ENCODE measurements at regions not wholly inside any gene's neighbourhood (a gene's known extent, or its start where the extent isn't known, plus 50 kb on each side); places are given as distances from the start of the nearest gene placed in this dataset.

DNA sequence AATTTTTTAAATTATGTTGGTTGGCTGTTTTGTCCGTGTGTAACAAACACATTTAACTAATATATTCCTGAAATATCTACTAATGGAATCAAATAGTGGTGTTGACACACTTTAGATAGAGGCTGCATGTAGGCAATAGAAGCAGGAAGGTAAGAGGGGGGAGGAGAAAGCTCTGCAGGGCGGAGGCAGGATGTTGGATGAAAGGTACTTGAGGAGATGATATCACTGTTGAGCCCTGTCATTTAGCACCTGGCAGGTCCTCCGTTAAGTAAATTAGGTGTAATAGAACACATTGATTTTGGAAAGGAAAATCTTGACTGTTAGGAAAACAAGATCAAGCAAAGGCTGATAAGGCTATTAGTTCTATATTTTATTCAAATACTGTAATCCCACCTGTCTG is 618.7 kb downstream of the PKHD1 start:
- DNase-seq (no peak), ATAC-seq (no peak)
- no peaks in the 10 kb centered on the region for H3K36me3 ChIP-seq
- H3K4me3 ChIP-seq = no peak overlapping the region
- H3K27me3 ChIP-seq = no peaks in the 10 kb centered on the region
- H3K27ac ChIP-seq = no peak overlapping the region
- 52 to 61% (median 59%) methylated on average over 3 of the region's 3 CpGs for WGBS, 4 donors
- H3K4me1 ChIP-seq = no peaks in the 10 kb centered on the region
- no peaks in the 10 kb centered on the region for H3K9me3 ChIP-seq
- TF ChIP-seq, protein P1, sequence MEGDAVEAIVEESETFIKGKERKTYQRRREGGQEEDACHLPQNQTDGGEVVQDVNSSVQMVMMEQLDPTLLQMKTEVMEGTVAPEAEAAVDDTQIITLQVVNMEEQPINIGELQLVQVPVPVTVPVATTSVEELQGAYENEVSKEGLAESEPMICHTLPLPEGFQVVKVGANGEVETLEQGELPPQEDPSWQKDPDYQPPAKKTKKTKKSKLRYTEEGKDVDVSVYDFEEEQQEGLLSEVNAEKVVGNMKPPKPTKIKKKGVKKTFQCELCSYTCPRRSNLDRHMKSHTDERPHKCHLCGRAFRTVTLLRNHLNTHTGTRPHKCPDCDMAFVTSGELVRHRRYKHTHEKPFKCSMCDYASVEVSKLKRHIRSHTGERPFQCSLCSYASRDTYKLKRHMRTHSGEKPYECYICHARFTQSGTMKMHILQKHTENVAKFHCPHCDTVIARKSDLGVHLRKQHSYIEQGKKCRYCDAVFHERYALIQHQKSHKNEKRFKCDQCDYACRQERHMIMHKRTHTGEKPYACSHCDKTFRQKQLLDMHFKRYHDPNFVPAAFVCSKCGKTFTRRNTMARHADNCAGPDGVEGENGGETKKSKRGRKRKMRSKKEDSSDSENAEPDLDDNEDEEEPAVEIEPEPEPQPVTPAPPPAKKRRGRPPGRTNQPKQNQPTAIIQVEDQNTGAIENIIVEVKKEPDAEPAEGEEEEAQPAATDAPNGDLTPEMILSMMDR (IDR thresholded peaks at IDR 0.05) = no peak
- no peak for TF ChIP-seq POLR2A (IDR thresholded peaks at IDR 0.05)
- intact Hi-C loops (cut with DNase I) = no loop called here

- TF ChIP-seq, protein P1 (IDR thresholded peaks at IDR 0.05) = no peak
- no peak for TF ChIP-seq POLR2A (IDR thresholded peaks at IDR 0.05)
- Histone ChIP-seq H3K4me1 (no peaks in the 10 kb centered on the region), H3K27ac (no peak overlapping the region), H3K27me3 (no peaks in the 10 kb centered on the region), H3K9me3 (no peaks in the 10 kb centered on the region), H3K36me3 (no peaks in the 10 kb centered on the region), H3K4me3 (no peak overlapping the region)
- DNase-seq = no peak
- intact Hi-C loops (cut with DNase I) = no loop called here
- WGBS, 4 donors = 77 to 80% (median 80%) methylated on average over 5 of the region's 5 CpGs
- no peak for ATAC-seq
Observed at GRCh38 chr6:51472745-51473487, 614.5 kb downstream of the PKHD1 start.

GRCh38 chr6:51474022-51474975 is 613.1 kb downstream of the PKHD1 start:
- no peak for TF ChIP-seq POLR2A (IDR thresholded peaks at IDR 0.05)
- TF ChIP-seq, protein P1 (IDR thresholded peaks at IDR 0.05) = no peak
- intact Hi-C loops (cut with DNase I) = no loop called here
- Histone ChIP-seq H3K4me3 (no peak overlapping the region), H3K27me3 (no peaks in the 10 kb centered on the region), H3K4me1 (no peaks in the 10 kb centered on the region), H3K36me3 (no peaks in the 10 kb centered on the region), H3K27ac (no peak overlapping the region), H3K9me3 (no peaks in the 10 kb centered on the region)
- DNase-seq (no peak), ATAC-seq (no peak)
- 47 to 65% (median 57%) methylated on average over 9 of the region's 9 CpGs for WGBS, 4 donors

DNA sequence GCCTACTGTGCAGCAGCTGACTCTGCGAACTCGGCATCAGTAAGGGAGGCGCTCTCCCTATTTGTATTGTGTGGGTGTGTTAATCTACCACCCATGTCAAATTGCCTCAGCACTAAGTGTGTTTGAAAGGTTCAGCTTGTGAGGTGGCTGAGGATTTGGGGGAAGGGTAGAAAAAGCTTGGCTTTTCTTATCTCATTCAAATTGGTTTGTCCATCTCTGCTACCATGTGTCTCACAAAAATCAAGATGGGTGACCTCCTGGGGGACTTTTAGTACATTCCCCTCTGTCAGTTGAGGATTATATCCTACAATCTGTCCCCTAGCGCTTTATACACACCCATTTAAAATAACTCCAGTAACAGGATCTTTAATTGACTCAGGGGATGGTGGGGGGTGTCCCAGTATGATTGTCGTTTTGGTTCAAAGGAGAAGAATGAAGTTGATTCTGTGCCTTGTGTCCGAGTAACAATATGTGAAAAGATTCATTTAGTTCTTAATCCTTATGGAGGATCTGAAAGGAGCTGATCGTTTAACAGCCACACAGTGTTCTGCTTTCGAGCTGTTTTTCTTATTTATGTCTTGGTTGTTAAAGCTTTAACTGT is 609.6 kb downstream of the PKHD1 start:
- H3K9me3 ChIP-seq = peaks cover 0 to 3% (median 0%) of the 10 kb centered on the region in 12 donors
- H3K27me3 ChIP-seq = no peaks in the 10 kb centered on the region
- H3K36me3 ChIP-seq = no peaks in the 10 kb centered on the region
- H3K4me1 ChIP-seq = no peaks in the 10 kb centered on the region
- WGBS, 4 donors = 67 to 82% (median 74%) methylated on average over 8 of the region's 8 CpGs
- H3K4me3 ChIP-seq = no peak overlapping the region
- intact Hi-C loops (cut with DNase I) = no loop called here
- DNase-seq (no peak), ATAC-seq (no peak)
- H3K27ac ChIP-seq = no peak overlapping the region
- TF ChIP-seq, protein P1 (IDR thresholded peaks at IDR 0.05) = no peak
- TF ChIP-seq POLR2A (IDR thresholded peaks at IDR 0.05) = no peak

All from heart left ventricle (tissue), 16 donors.